Left ventricle myocardium inferior (tissue), 1 donor: ENCODE measurements at regions not wholly inside any gene's neighbourhood (a gene's known extent, or its start where the extent isn't known, plus 50 kb on each side); places are given as distances from the start of the nearest gene placed in this dataset.

Experiments used
- DNase-seq: peaks from one replicate; pipeline ENCODE4 v3.0.0-alpha.2; 2020
- H3K27ac ChIP-seq: fragments of 200-600 bp; replicated peaks from 2 replicates; pipeline ENCODE4 v1.8.0; 2021
- H3K27me3 ChIP-seq: fragments of 200-600 bp; 2 replicates; pipeline ENCODE4 v1.8.0; 2021; ENCODE audit warnings: low read depth
- H3K36me3 ChIP-seq: fragments of 200-600 bp; 2 replicates; pipeline ENCODE4 v1.8.0; 2021
- H3K4me1 ChIP-seq: fragments of 200-600 bp; 2 replicates; pipeline ENCODE4 v1.8.0; 2021
- H3K4me3 ChIP-seq: fragments of 200-600 bp; 2 replicates; pipeline ENCODE4 v1.8.0; 2021; ENCODE audit warnings: mild to moderate bottlenecking, moderate library complexity
- H3K9me3 ChIP-seq: fragments of 200-600 bp; replicated peaks from 2 replicates; pipeline ENCODE4 v1.8.0; 2021
- intact Hi-C: fragments of 100-400 bp; cut with micrococcal nuclease; formaldehyde crosslinking; loops from one replicate; pipeline ENCODE4 v1.11.0; 2022
- TF ChIP-seq, protein P1 (sequence below): fragments of 200-600 bp; IDR thresholded peaks from 2 replicates; pipeline ENCODE4 v1.8.0; 2021; ENCODE audit warnings: antibody characterized with exemption, mild to moderate bottlenecking, borderline replicate concordance
- donor health status: DM: no; HTN: yes; CAD: no; lungs with severe emphysema.

DNA sequence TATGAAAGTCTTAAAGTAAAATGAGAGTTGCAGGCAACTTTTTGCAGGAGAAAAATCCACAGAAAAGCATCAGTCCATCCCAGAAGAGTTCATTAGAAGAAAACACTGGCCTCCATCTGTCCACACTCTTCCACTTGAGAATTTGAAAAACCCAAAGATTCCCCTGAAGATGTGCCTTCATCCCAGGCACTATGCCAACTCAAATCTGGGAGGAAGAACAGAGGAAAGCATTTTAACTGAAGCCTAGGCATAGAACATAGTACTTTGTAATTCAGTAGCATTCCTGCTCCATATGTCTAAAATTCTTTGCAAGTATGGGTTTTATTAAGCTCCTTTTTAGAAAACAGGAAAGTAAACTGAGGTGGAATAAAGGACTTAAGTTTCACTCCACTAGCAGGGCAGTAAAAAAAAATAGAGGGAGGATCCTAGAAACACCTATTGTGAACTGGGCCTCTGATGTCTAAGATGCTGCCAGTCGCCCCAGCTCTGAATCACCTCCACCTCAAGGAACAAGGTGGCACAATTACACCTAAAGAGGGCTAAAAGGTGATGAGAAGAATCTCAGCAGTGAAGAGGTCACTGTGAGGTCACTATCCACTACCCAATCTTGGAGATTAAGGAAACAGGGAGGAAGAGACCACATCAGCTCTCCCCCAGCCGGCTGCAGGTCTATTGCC lies 141.9 kb upstream of the FAM241A start:
- Histone ChIP-seq H3K9me3 (no peaks in the 10 kb centered on the region), H3K4me1 (no peaks in the 10 kb centered on the region), H3K27ac (no peak overlapping the region), H3K36me3 (no peaks in the 10 kb centered on the region), H3K27me3 (no peaks in the 10 kb centered on the region), H3K4me3 (no peak overlapping the region)
- TF ChIP-seq, protein P1, sequence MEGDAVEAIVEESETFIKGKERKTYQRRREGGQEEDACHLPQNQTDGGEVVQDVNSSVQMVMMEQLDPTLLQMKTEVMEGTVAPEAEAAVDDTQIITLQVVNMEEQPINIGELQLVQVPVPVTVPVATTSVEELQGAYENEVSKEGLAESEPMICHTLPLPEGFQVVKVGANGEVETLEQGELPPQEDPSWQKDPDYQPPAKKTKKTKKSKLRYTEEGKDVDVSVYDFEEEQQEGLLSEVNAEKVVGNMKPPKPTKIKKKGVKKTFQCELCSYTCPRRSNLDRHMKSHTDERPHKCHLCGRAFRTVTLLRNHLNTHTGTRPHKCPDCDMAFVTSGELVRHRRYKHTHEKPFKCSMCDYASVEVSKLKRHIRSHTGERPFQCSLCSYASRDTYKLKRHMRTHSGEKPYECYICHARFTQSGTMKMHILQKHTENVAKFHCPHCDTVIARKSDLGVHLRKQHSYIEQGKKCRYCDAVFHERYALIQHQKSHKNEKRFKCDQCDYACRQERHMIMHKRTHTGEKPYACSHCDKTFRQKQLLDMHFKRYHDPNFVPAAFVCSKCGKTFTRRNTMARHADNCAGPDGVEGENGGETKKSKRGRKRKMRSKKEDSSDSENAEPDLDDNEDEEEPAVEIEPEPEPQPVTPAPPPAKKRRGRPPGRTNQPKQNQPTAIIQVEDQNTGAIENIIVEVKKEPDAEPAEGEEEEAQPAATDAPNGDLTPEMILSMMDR = no peak
- intact Hi-C loops = no loop called here
- no peak for DNase-seq

- TF ChIP-seq, protein P1 = no peak
- no peak overlapping the region for H3K4me3 ChIP-seq
- no peaks in the 10 kb centered on the region for H3K4me1 ChIP-seq
- no peak overlapping the region for H3K27ac ChIP-seq
- no peaks in the 10 kb centered on the region for H3K27me3 ChIP-seq
- DNase-seq = no peak
- no peaks in the 10 kb centered on the region for H3K9me3 ChIP-seq
- no peaks in the 10 kb centered on the region for H3K36me3 ChIP-seq
- intact Hi-C loops = no loop called here
Observed at GRCh38 chr4:112005027-112005426, 140.2 kb upstream of the FAM241A start.

DNA sequence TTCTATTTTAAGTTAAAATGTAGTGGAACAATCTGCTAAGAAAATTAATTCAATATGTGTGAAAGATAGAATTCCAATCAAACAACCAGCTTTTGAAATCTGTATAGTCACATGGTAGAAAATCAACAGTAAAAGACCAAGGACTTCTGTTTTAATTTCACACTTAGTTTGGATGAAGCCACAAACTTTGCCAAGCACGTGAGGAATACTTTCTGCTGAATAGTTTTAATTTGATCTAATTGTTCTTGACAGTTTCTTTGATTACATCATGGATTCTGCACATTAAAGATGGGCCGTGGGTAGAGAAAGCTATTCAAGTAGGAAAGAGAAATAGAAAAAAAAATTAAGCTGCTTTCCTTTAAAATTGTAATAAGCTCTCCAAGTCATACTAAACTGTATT lies 137.9 kb upstream of the FAM241A start:
- Histone ChIP-seq H3K9me3 (no peaks in the 10 kb centered on the region), H3K27me3 (no peaks in the 10 kb centered on the region), H3K36me3 (no peaks in the 10 kb centered on the region), H3K4me1 (no peaks in the 10 kb centered on the region), H3K4me3 (no peak overlapping the region), H3K27ac (no peak overlapping the region)
- TF ChIP-seq, protein P1 = no peak
- intact Hi-C loops = no loop called here
- DNase-seq = no peak

GRCh38 chr4:112015960-112016359 lies 129.3 kb upstream of the FAM241A start:
- no peak overlapping the region for H3K27ac ChIP-seq
- no peaks in the 10 kb centered on the region for H3K4me1 ChIP-seq
- DNase-seq = no peak
- TF ChIP-seq, protein P1 = no peak
- no peak overlapping the region for H3K4me3 ChIP-seq
- H3K9me3 ChIP-seq = no peaks in the 10 kb centered on the region
- H3K36me3 ChIP-seq = no peaks in the 10 kb centered on the region
- intact Hi-C loops = no loop called here
- peaks cover 8% of the 10 kb centered on the region for H3K27me3 ChIP-seq

GRCh38 chr4:112023402-112023950 lies 121.8 kb upstream of the FAM241A start:
- Histone ChIP-seq H3K9me3 (no peaks in the 10 kb centered on the region), H3K36me3 (no peaks in the 10 kb centered on the region), H3K27ac (no peak overlapping the region), H3K4me3 (no peak overlapping the region), H3K27me3 (peaks cover 42% of the 10 kb centered on the region), H3K4me1 (no peaks in the 10 kb centered on the region)
- TF ChIP-seq, protein P1 = no peak
- DNase-seq = no peak
- intact Hi-C loops = no loop called here
